ENCODE measurements at regions not wholly inside any gene's neighbourhood (a gene's known extent, or its start where the extent isn't known, plus 50 kb on each side); places are given as distances from the start of the nearest gene placed in this dataset.

DNA sequence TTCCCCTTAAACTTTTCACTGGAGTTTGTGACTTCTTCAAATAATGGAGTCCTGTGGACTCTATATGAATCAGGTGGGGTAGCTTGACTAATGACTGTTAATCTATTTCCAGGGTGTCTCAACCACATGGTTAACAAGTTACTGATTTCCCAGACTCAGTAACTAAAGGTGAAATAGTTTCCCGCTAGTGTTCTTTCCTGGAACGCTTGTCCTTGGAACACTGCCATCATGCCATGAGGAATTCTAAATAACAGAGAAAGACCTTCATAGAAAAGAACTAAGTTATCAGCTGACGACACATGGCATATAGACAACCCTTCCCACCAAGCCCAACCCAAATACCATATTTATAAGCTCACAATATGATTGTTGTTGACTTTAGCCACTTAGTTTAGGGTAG, 1027.9 kb upstream of the FAM98A start:
- no peak overlapping the region for H3K4me3 ChIP-seq (ENCODE audit: low read depth, low read length)
- DNase-seq (ENCODE audit: low read depth, low spot score) = no peak
- ChIA-PET POLR2A (no interaction called here), CTCF (no interaction called here)
- TF ChIP-seq CTCF (IDR thresholded peaks at IDR 0.05; ENCODE audit: insufficient read depth, low read length, missing control alignments) = no peak

DNA sequence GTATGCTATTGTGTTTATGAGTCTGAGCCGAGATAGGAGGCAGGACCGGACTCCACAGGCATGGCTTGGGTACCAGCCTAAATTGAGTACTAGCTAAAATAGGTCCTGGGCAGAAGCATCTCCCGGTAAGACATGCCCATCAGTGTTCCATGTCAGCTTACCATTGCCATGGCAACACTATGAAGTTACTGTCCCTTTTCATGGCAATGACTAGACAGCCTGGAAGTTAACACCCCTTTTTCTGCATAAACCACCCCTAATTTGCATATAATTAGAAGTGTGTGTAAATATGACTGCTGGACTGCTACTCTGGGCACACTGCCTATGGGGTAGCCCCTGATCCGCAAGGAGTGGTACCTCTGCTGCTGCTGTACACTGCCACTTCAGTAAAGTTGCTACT, 1005.1 kb upstream of the FAM98A start:
- no peak overlapping the region for H3K4me3 ChIP-seq (ENCODE audit: low read depth, low read length)
- ChIA-PET POLR2A (no interaction called here), CTCF (no interaction called here)
- no peak for TF ChIP-seq CTCF (IDR thresholded peaks at IDR 0.05; ENCODE audit: insufficient read depth, low read length, missing control alignments)
- DNase-seq (ENCODE audit: low read depth, low spot score) = no peak

DNA sequence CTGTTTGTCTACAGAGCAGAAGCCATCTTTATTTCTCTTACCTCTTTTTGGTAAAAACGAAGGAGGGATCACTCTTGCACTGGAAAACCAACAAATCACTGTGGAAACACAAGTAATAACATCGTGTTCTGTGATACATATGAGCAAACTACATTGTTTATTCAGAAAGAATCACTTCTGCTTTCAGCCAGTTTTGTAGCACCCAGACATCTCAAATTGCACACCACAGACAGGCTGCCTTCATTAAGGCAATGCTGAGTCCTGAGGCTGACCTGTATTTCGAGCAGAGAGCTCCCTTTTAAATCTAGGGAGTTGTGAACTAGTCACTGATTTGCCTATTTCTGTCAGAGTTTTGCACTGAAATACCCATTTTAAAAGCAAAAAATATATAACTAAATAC, 1003.2 kb upstream of the FAM98A start:
- CTCF ChIA-PET = no interaction called here
- no peak for DNase-seq (ENCODE audit: low read depth, low spot score)
- TF ChIP-seq CTCF (IDR thresholded peaks at IDR 0.05; ENCODE audit: insufficient read depth, low read length, missing control alignments) = no peak
- POLR2A ChIA-PET = no interaction called here
- no peak overlapping the region for H3K4me3 ChIP-seq (ENCODE audit: low read depth, low read length)

GRCh38 chr2:34601561-34601960, 1002.5 kb upstream of the FAM98A start:
- no peak for DNase-seq (ENCODE audit: low read depth, low spot score)
- no peak for TF ChIP-seq CTCF (IDR thresholded peaks at IDR 0.05; ENCODE audit: insufficient read depth, low read length, missing control alignments)
- POLR2A ChIA-PET = no interaction called here
- no peak overlapping the region for H3K4me3 ChIP-seq (ENCODE audit: low read depth, low read length)
- CTCF ChIA-PET = no interaction called here

DNA sequence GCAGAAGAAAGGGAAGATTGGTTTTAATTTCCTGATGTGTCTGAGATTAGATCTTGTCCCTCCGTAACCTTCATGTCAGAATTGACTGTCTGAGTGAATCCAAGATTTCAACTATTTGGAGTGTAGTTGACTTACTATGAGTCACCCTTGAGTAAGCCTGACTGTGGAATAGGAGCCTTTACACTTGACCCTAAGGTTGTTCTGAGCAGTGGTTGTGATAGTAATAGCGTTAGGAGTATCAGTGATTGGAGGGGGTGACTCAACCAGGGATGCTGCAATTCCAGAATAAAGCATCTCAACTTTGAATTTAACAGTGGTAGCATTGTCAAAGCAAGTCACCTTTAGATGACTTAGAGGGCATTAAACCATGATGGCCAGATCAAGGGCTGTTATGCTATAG, 979.5 kb upstream of the FAM98A start:
- ChIA-PET CTCF (no interaction called here), POLR2A (no interaction called here)
- no peak overlapping the region for H3K4me3 ChIP-seq (ENCODE audit: low read depth, low read length)
- no peak for DNase-seq (ENCODE audit: low read depth, low spot score)
- no peak for TF ChIP-seq CTCF (IDR thresholded peaks at IDR 0.05; ENCODE audit: insufficient read depth, low read length, missing control alignments)

DNA sequence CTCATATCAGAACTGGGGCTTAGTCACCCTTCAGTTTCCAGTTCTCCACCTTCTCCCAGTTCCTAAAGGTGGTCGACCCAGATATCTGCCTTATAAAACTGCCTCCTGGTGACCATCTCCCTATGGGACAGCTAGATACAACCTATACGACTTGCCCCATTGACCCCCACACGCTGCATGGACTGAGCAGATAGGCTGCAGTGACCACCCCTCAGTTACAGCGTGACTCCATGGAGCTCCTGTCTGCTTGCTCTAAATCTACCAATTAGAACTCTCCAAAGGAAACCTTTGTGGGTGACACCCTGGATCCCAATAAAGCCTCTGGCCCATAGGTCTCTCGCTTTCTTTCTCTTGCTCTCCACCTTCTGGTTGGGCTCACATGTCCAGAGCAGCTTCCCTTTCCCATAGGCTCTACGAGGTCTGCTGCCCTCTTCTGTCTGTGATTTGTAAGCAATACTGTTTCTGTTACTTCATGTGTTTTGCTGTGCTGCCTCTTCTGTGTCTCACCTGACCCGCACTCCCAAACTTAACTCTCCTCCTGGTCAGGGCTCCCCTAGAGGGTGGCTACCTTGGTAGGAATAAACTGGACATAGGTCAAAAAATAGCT, 971.3 kb upstream of the FAM98A start:
- H3K4me3 ChIP-seq (ENCODE audit: low read depth, low read length) = no peak overlapping the region
- no peak for DNase-seq (ENCODE audit: low read depth, low spot score)
- CTCF ChIA-PET = no interaction called here
- no peak for TF ChIP-seq CTCF (IDR thresholded peaks at IDR 0.05; ENCODE audit: insufficient read depth, low read length, missing control alignments)
- POLR2A ChIA-PET = no interaction called here

Data from AG04449 (cell line).